ENCODE measurements at regions not wholly inside any gene's neighbourhood (a gene's known extent, or its start where the extent isn't known, plus 50 kb on each side); places are given as distances from the start of the nearest gene placed in this dataset.

DNA sequence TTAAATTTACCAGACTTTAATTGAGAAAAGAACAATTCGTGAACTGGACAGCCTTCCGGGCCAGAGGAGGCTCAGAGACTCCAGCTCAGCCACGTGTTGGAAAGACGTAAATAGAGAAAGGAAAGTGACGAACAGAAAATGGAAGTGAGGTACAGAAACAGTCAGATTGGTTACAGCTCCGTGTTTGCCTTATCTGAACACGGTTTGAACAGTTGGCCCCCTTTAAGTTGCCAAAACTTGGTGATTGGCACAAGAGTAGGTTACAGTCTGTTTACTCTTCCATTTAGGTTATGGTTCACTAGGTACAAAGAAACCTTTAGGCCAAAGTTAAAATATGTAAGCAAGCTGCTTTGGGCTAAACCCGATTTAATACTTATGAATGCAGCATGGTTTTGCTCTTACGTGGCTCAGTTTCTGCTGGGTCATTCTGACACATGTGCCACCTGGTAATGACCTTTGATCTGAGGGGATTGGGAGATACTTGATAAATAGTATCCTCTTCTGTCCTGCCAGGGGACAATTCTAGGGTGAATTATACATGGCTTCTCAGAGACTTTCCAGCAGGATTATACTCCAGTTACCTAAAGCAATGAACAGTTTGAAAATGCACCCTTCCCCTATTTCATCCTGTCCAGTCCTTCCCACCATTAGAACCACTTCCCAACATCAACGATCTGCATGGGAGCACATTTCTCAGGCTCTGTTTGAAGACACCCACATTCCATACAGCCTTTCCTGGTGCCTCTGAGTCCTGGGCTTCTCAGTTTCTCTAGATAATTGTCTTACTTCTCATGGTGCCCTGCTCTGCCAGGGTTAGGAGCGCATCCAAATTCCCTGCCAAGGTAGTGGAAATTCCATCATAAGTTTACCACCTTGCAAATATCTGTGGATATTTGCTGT, 65.1 kb upstream of the TGIF1 start:
- no peak overlapping the region for H3K4me3 ChIP-seq (ENCODE audit: low read length)
- no peak for DNase-seq (ENCODE audit: low read depth)
- no peak for TF ChIP-seq CTCF (conservative IDR thresholded peaks at IDR 0.05; ENCODE audit: low read length)

GRCh38 chr18:3388323-3388722, 61.6 kb upstream of the TGIF1 start:
- no peak overlapping the region for H3K4me3 ChIP-seq (ENCODE audit: low read length)
- TF ChIP-seq CTCF (conservative IDR thresholded peaks at IDR 0.05; ENCODE audit: low read length) = no peak
- no peak for DNase-seq (ENCODE audit: low read depth)

DNA sequence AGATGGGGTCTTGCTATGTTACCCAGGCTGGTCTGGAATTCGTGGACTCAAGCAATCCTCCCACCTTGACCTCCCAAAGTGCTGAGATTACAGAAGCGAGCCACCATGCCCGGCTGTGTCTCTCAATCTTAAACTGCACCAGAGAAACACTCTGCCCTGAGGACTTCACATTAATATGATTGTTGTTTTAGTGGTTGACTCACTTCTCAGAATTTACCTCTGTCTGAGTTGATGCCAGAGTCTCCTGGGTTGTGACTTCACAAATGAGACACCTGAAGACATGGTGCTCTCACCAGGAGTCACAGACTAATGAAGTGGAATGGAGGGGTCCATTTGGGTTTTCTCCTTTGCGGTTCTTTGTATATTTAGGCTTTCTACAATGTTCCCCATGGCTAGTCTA, 61.0 kb upstream of the TGIF1 start:
- no peak for TF ChIP-seq CTCF (conservative IDR thresholded peaks at IDR 0.05; ENCODE audit: low read length)
- no peak overlapping the region for H3K4me3 ChIP-seq (ENCODE audit: low read length)
- no peak for DNase-seq (ENCODE audit: low read depth)

GRCh38 chr18:3389977-3390376, 60.0 kb upstream of the TGIF1 start:
- no peak for DNase-seq (ENCODE audit: low read depth)
- no peak overlapping the region for H3K4me3 ChIP-seq (ENCODE audit: low read length)
- TF ChIP-seq CTCF (conservative IDR thresholded peaks at IDR 0.05; ENCODE audit: low read length) = no peak

DNA sequence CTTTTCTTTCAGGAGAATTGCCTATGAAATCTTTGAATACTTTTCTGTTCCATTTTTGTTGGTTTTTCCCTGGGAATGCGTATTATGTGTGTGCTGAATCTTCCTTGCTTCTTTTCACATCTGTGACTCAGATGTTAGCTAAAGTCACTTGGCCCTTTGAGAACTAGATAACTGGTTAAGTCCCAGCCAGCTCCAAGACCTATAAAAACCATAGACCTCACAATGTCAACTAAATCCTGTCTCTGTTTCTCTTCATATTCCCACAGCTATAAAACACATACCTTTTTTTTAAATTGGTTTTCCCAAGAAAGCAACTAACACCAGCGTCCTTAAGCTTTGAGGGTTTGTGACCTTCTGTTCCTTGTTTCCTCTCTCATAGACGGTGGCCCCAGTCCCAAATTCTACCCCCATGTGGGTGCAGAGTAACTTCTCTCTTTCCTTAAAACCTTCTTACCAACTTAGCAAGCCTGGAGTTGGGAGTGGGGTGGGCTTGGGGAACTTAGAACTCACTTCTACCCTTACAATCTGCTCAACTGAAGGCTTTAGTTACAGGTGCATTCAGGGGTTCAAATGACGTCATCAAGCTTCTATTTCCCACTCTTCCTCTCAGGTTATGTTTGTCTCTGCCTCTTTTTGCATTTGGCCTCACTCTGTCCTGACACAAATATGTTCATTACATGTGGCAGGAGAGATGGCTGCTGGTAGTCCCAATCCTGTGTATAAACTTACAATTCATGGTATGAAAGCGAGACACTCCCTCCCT, 58.1 kb upstream of the TGIF1 start:
- DNase-seq (ENCODE audit: low read depth) = peak; percentile 25
- no peak for TF ChIP-seq CTCF (conservative IDR thresholded peaks at IDR 0.05; ENCODE audit: low read length)
- no peak overlapping the region for H3K4me3 ChIP-seq (ENCODE audit: low read length)

DNA sequence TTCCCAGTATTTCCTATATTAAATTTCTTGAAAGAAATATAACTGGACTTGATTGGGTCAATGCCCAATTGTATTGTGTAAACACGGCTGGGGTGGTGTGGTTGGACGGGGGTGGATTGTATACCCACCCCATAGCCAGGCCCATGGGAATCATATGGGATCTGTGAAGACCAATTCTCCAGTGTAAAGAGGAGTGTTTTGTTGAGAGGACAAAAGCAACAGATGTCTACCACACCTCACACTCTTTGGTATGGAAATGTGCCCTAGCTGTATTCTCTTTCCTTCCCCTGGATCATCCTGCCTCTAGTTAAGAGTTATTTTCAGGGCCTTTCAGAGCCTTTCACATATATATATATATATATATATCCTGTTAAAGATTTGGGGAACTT, 57.5 kb upstream of the TGIF1 start:
- TF ChIP-seq CTCF (conservative IDR thresholded peaks at IDR 0.05; ENCODE audit: low read length) = no peak
- no peak overlapping the region for H3K4me3 ChIP-seq (ENCODE audit: low read length)
- no peak for DNase-seq (ENCODE audit: low read depth)

DNA sequence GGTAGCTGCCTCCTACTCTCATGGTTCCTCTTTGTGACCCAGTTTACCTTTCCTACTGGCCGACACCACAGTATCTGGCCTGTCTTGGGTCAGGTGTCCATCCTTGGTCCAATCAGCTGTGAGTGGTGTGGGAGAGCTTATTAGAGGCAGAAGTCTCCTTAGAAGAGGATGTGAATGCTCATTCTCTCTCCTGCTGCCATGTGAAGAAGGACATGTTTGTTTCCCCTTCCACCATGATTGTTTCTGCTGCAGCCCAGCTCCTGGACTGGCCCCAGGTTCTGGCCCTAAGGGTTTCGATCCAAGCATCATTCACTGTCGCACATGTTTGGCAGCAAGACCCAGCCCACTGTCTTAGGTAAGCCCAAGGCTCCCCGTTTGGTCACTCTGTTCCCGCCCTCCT, 55.3 kb upstream of the TGIF1 start:
- DNase-seq (ENCODE audit: low read depth) = no peak
- H3K4me3 ChIP-seq (ENCODE audit: low read length) = no peak overlapping the region
- no peak for TF ChIP-seq CTCF (conservative IDR thresholded peaks at IDR 0.05; ENCODE audit: low read length)
